HepG2 (cell line): ENCODE measurements at regions not wholly inside any gene's neighbourhood (a gene's known extent, or its start where the extent isn't known, plus 50 kb on each side); places are given as distances from the start of the nearest gene placed in this dataset.

Source experiments
- ATAC-seq: fragments of 200-7000 bp; cut with Tn5 transposase; 3 replicates; pipeline ENCODE4 v1.9.1; 2020; ENCODE audit warnings: mild to moderate bottlenecking, moderate library complexity
- BruUV-seq: library from RNA; stranded (reverse); fragments of 400-500 nt; replicated peaks from 2 replicates; lab custom pipeline; 2021; lab: Mats Ljungman, UMichigan
- CTCF ChIA-PET: fragments of 300-600 bp; formaldehyde crosslinking; extraction: SDS; loops from one replicate; lab custom pipeline; 2021; ENCODE audit warnings: low total read pairs, inconsistent platforms, low intra/inter-chr PET ratio; lab: Yijun Ruan, JAX
- POLR2A ChIA-PET: fragments of 350-600 bp; sonication (Branson Sonifier 250); formaldehyde crosslinking; loops from one replicate; lab custom pipeline; 2020; ENCODE audit warnings: antibody characterized with exemption, inconsistent platforms; lab: Yijun Ruan, JAX
- DNase-seq: peaks from one replicate; pipeline ENCODE4 v3.0.0-alpha.2; 2015; ENCODE audit warnings: low spot score
- FAIRE-seq: peaks from 3 replicates; lab custom pipeline; 2011; peaks lifted over from hg19 to GRCh38; lab: Jason Lieb, UNC
- H2AFZ ChIP-seq: one replicate; pipeline ENCODE4 v1.6.1; 2011; ENCODE audit warnings: low read length, inconsistent platforms
- H3K27ac ChIP-seq: fragments of 300-600 bp; 3 replicates; pipeline ENCODE4 v1.8.0; 2011; ENCODE audit warnings: mixed run types, mild to moderate bottlenecking, mixed read lengths, low read length, inconsistent platforms; ENCODE audit not compliant: insufficient read depth; ENCODE audit errors: extremely low read length
- H3K27me3 ChIP-seq, 2 experiments: fragments of 200-600 bp in 1 of 2; 2 replicates in 1 of 2; 3 replicates in 1 of 2; pipeline versions ENCODE4 v1.6.0 to v1.8.0; 2011; ENCODE audit warnings: low read length in 2 of 2, mild to moderate bottlenecking in 2 of 2, moderate library complexity in 2 of 2, inconsistent platforms in 1 of 2; ENCODE audit not compliant: insufficient read depth in 2 of 2, control insufficient read depth in 1 of 2
- H3K36me3 ChIP-seq, 2 experiments: fragments of 200-600 bp in 1 of 2; replicated peaks in 1 of 2; 2 replicates in 1 of 2; 3 replicates in 1 of 2; pipeline versions ENCODE4 v1.5.1 to v1.8.0; 2011; ENCODE audit warnings: low read length in 2 of 2, inconsistent platforms in 1 of 2; ENCODE audit not compliant: insufficient read depth in 2 of 2, control insufficient read depth in 1 of 2
- H3K4me1 ChIP-seq: 2 replicates; pipeline ENCODE4 v1.5.1; 2012; ENCODE audit warnings: low read length, inconsistent platforms; ENCODE audit not compliant: insufficient read depth
- H3K4me2 ChIP-seq: 2 replicates; pipeline ENCODE4 v1.6.0; 2011; ENCODE audit warnings: low read depth, low read length, inconsistent platforms
- H3K4me3 ChIP-seq, 3 experiments: fragments of 200-600 bp in 1 of 3; sonication (generic), shearing (Covaris generic) in 1 of 3; replicated peaks in 1 of 3; 2 replicates each; pipeline ENCODE4 v1.5.1; 2011 to 2016; ENCODE audit warnings: low read length in 3 of 3, inconsistent platforms in 2 of 3, low read depth in 2 of 3, mild to moderate bottlenecking in 2 of 3, control low read depth in 1 of 3, mixed read lengths in 1 of 3; ENCODE audit not compliant: insufficient read depth in 1 of 3
- H3K79me2 ChIP-seq: one replicate; pipeline ENCODE4 v1.6.1; 2011; ENCODE audit warnings: low read length, inconsistent platforms; ENCODE audit not compliant: insufficient read depth
- H3K9ac ChIP-seq: 2 replicates; pipeline ENCODE4 v1.6.0; 2011; ENCODE audit warnings: mild to moderate bottlenecking, low read depth, low read length, inconsistent platforms; ENCODE audit not compliant: insufficient read depth
- H3K9me3 ChIP-seq: 2 replicates; pipeline ENCODE4 v1.5.1; 2012; ENCODE audit warnings: mild to moderate bottlenecking, low read length
- H4K20me1 ChIP-seq: 2 replicates; pipeline ENCODE4 v1.6.0; 2011; ENCODE audit warnings: inconsistent platforms, mild to moderate bottlenecking, low read length, moderate library complexity; ENCODE audit not compliant: insufficient read depth
- CC2D1A ChIP-seq: sonication (generic); formaldehyde crosslinking; IDR thresholded peaks from 2 replicates; pipeline ENCODE4 v1.8.1; 2023; ENCODE audit warnings: mild to moderate bottlenecking, missing genetic modification reagents
- E2F2 ChIP-seq: sonication (generic); formaldehyde crosslinking; IDR thresholded peaks from 2 replicates; pipeline ENCODE4 v1.4.0; 2020; ENCODE audit warnings: missing genetic modification reagents, borderline replicate concordance
- HOXA5 ChIP-seq: sonication (generic); formaldehyde crosslinking; IDR thresholded peaks from 2 replicates; pipeline ENCODE4 v1.4.0; 2020; ENCODE audit warnings: missing genetic modification reagents
- JUNB ChIP-seq: sonication (generic); formaldehyde crosslinking; IDR thresholded peaks from 2 replicates; pipeline ENCODE4 v1.8.0; 2022; ENCODE audit warnings: missing genetic modification reagents, mild to moderate bottlenecking, borderline replicate concordance
- KDM6A ChIP-seq: IDR thresholded peaks from 2 replicates; pipeline ENCODE4 v1.6.1; 2016; ENCODE audit warnings: low read depth
- MEIS1 ChIP-seq: sonication (generic); formaldehyde crosslinking; IDR thresholded peaks from 2 replicates; pipeline ENCODE4 v1.9.0; 2021; ENCODE audit warnings: mild to moderate bottlenecking, missing genetic modification reagents, moderate library complexity, borderline replicate concordance
- MYNN ChIP-seq: sonication (generic); formaldehyde crosslinking; IDR thresholded peaks from 2 replicates; pipeline ENCODE4 v1.4.0; 2020; ENCODE audit warnings: mild to moderate bottlenecking, low read depth, missing genetic modification reagents
- NFKB2 ChIP-seq: sonication (generic); formaldehyde crosslinking; IDR thresholded peaks from 2 replicates; pipeline ENCODE4 v1.4.0; 2020; ENCODE audit warnings: missing genetic modification reagents, borderline replicate concordance
- SP140L ChIP-seq: sonication (generic); formaldehyde crosslinking; IDR thresholded peaks from 2 replicates; pipeline ENCODE4 v1.4.0; 2020; ENCODE audit warnings: missing genetic modification reagents, borderline replicate concordance
- TCF12 ChIP-seq, 2 experiments: fragments of 450-650 bp in 1 of 2; sonication (generic) in 1 of 2; formaldehyde crosslinking in 1 of 2; IDR thresholded peaks; 2 replicates each; pipeline versions ENCODE4 v1.6.1 to v1.8.0; 2017 to 2022; ENCODE audit warnings: antibody characterized with exemption in 1 of 2, mild to moderate bottlenecking in 1 of 2, missing genetic modification reagents in 1 of 2, moderate library complexity in 1 of 2
- TFDP2 ChIP-seq: sonication (generic); formaldehyde crosslinking; IDR thresholded peaks from 2 replicates; pipeline ENCODE4 v1.4.0; 2020; ENCODE audit warnings: missing genetic modification reagents
- THRA ChIP-seq: sonication (generic); formaldehyde crosslinking; IDR thresholded peaks from 2 replicates; pipeline ENCODE4 v1.4.0; 2020; ENCODE audit warnings: missing genetic modification reagents, borderline replicate concordance
- YEATS2 ChIP-seq: sonication (generic); formaldehyde crosslinking; IDR thresholded peaks from 2 replicates; pipeline ENCODE4 v1.4.0; 2020; ENCODE audit warnings: missing genetic modification reagents, borderline replicate concordance
- ZBTB4 ChIP-seq: sonication (generic); formaldehyde crosslinking; IDR thresholded peaks from 2 replicates; pipeline ENCODE4 v1.4.0; 2020; ENCODE audit warnings: missing genetic modification reagents, mild to moderate bottlenecking, borderline replicate concordance
- ZNF562 ChIP-seq: sonication (generic); formaldehyde crosslinking; IDR thresholded peaks from 2 replicates; pipeline ENCODE4 v1.8.0; 2022; ENCODE audit warnings: missing genetic modification reagents, borderline replicate concordance
- ZNF737 ChIP-seq: sonication (generic); formaldehyde crosslinking; IDR thresholded peaks from 2 replicates; pipeline ENCODE4 v1.5.0; 2020; ENCODE audit warnings: missing genetic modification reagents, mild to moderate bottlenecking, borderline replicate concordance
- ZNF883 ChIP-seq: sonication (generic); formaldehyde crosslinking; IDR thresholded peaks from 2 replicates; pipeline ENCODE4 v1.5.1; 2020; ENCODE audit warnings: mild to moderate bottlenecking, missing genetic modification reagents; ENCODE audit errors: not compliant biosample characterization
- WGBS: methylation state at CpG from one replicate; pipeline ENCODE4 v1.1.6; 2017; ENCODE audit warnings: low lambda C conversion rate; 5-methylcytosine and 5-hydroxymethylcytosine counted together
- in situ Hi-C: cut with HindIII; loops from 2 replicates; pipeline ENCODE4 v1.10.0; 2017; ENCODE audit warnings: low pct_unique_long_range_greater_than_20kb; ENCODE audit not compliant: extremely low pct_ligation_motif_present
- intact Hi-C: fragments of 100-400 bp; cut with micrococcal nuclease; formaldehyde crosslinking; loops from one replicate; pipeline ENCODE4 v1.10.0; 2022; ENCODE audit not compliant: unreplicated experiment

- Histone ChIP-seq H3K4me1 (no peaks in the 10 kb centered on the region), H3K79me2 (no peaks in the 10 kb centered on the region), H3K27ac (no peak overlapping the region), H3K4me3 (no peak overlapping the region), H3K9ac (no peak overlapping the region), H3K9me3 (peaks cover 86% of the 10 kb centered on the region), H3K27me3 (no peaks in the 10 kb centered on the region), H3K36me3 (no peaks in the 10 kb centered on the region), H3K4me2 (no peak overlapping the region), H4K20me1 (no peaks in the 10 kb centered on the region), H2AFZ (no peak overlapping the region)
- in situ Hi-C loops (no loop called here), intact Hi-C loops (no loop called here)
- ChIA-PET CTCF (no interaction called here), POLR2A (no interaction called here)
- BruUV-seq = no TSS peak
- DNase-seq (no peak), FAIRE-seq (no peak), ATAC-seq (no peak)
- WGBS = 25% methylated on average over 1 of the region's 1 CpG
- TF ChIP-seq THRA (CRISPR knock-in tag) (no peak), SP140L (CRISPR knock-in tag) (no peak), NFKB2 (CRISPR knock-in tag) (no peak), TCF12 (IDR thresholded peaks at IDR 0.05) (no peak), TCF12 (CRISPR knock-in tag; IDR thresholded peaks at IDR 0.05) (no peak), KDM6A (CRISPR knock-in tag) (no peak), ZNF737 (CRISPR knock-in tag) (no peak), ZNF883 (no peak), CC2D1A (no peak), MYNN (CRISPR knock-in tag) (no peak), ZNF562 (CRISPR knock-in tag) (no peak), ZBTB4 (CRISPR knock-in tag) (no peak), MEIS1 (CRISPR knock-in tag) (no peak), YEATS2 (no peak), E2F2 (no peak), TFDP2 (CRISPR knock-in tag) (no peak), HOXA5 (no peak), JUNB (no peak)
Measured at GRCh38 chr1:68959461-68960030, 462.7 kb upstream of the DEPDC1 start.
